ENCODE measurements at regions not wholly inside any gene's neighbourhood (a gene's known extent, or its start where the extent isn't known, plus 50 kb on each side); places are given as distances from the start of the nearest gene placed in this dataset.

DNA sequence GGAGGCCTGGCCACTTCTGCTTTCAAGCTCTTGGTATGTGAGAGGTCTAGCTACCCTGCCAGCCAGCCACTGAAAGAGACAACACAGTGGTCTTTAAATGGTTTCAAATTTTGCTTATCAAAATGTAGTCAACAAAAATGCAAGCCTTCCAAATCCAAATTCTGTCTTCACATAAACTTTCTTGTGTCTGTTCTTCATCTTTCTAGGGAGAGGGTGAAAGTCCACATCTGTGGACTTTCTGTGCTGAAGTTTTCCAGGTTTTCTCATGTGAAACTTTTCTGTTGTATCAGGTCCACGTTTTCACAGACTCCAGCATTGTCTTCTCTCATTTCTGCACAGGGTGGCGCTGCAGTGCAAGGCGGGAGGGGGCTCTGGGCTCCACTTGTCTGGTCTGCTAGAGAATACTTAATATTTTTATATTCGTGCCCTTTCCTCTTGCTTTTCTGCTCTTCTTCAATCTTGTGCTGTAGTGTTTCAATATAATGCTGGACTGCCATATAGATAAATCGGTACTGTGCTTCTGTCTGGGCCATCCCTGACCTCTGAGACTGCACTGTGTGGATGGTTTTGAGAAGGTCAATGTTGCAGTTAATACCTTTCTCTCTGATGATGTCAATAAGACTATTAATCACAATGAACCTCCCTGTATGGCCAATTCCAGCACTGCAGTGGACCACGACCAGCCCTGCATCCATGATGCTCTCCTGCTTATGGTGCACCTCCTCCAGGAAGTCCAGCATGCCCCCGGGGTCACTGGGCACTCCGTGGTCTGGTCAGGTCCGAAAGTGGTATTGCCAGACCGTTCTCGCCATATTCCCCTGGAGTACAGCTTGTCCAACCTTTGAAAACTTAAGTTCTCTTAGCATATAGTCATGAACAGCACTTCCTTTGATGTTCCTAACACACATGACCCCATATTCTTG is 161.6 kb upstream of the TNFAIP3 start:
- Histone ChIP-seq H2AFZ (ENCODE audit: control insufficient read depth, low read depth, low read length) (peak overlapping the region; percentile 62), H3K4me2 (ENCODE audit: control insufficient read depth, insufficient read depth) (peak overlapping the region; percentile 61), H3K27me3 (replicated peaks in 1 of 2; ENCODE audit: control insufficient read depth in 2 of 2, insufficient read depth in 2 of 2, low read length in 1 of 2) (no peaks in the 10 kb centered on the region), H3K4me1 (ENCODE audit: control insufficient read depth, insufficient read depth, low read length) (peaks cover 39% of the 10 kb centered on the region), H3K36me3 (ENCODE audit: control insufficient read depth in 2 of 2, insufficient read depth in 2 of 2, low read length in 1 of 2) (no peaks in the 10 kb centered on the region), H3K4me3 (peak overlapping the region; percentile 49; the same call in 1 of the 2 replicates), H3K9ac (ENCODE audit: control insufficient read depth, insufficient read depth, low read length) (no peak overlapping the region), H4K20me1 (ENCODE audit: control insufficient read depth, insufficient read depth) (no peaks in the 10 kb centered on the region), H3K27ac (ENCODE audit: control insufficient read depth, insufficient read depth) (0 out of 2 replicates have a peak overlapping the region, but pooled peaks have one; percentile 28), H3K9me3 (replicated peaks; ENCODE audit: control insufficient read depth, insufficient read depth, low read length) (peaks cover under 1% of the 10 kb centered on the region; the same call in 2 of the 3 replicates), H3K79me2 (ENCODE audit: control insufficient read depth, insufficient read depth, low read length) (peaks cover 12% of the 10 kb centered on the region)
- ATAC-seq, result peak; percentile 67
- ChIA-PET POLR2A (interaction anchor here (1.0 to 1.6 kb wide), 4 partner anchors 54 to 234 kb away, joined by 3 to 4 read pairs (median 4); partner anchors contain the start of gene TNFAIP3), RAD21 (ENCODE audit: unreplicated experiment) (interaction anchor here (0.6 to 4.0 kb wide), 53 partner anchors 10 to 628 kb away, joined by 3 to 127 read pairs (median 4); partner anchors contain the start of gene TNFAIP3), SMC1A (ENCODE audit: uncharacterized antibody, unreplicated experiment) (interaction anchor here (0.6 to 4.0 kb wide), 67 partner anchors 8 to 628 kb away, joined by 3 to 101 read pairs (median 4); partner anchors contain the start of gene TNFAIP3), CTCF (interaction anchor here (0.8 to 4.0 kb wide), 59 partner anchors 8 to 629 kb away, joined by 3 to 174 read pairs (median 4); partner anchors contain the start of gene TNFAIP3)
- in situ Hi-C loops (cut with MboI), result loop anchor here (5.0 to 10.0 kb wide), 4 partner anchors 97 to 299 kb away; partner anchors contain the start of gene TNFAIP3
- no peak for DNase-seq (ENCODE audit: low read depth, low spot score)
- WGBS (ENCODE audit: insufficient coverage, insufficient replicate concordance, low lambda C conversion rate, missing lambda C conversion rate), result 44% methylated on average over 11 of the region's 11 CpGs
- BruUV-seq (replicated peaks), result no TSS peak
- peak; percentile 35 for FAIRE-seq
- intact Hi-C loops (cut with micrococcal nuclease; ENCODE audit: unreplicated experiment), result loop anchor here (1.0 to 5.0 kb wide), 5 partner anchors 45 to 403 kb away; no protein-coding TSS in a partner anchor
- TF ChIP-seq NR2F1 (conservative IDR thresholded peaks at IDR 0.05), result 0 out of 2 replicates have a peak, but pooled peaks have one; percentile 37
- TF ChIP-seq ZNF384 (IDR thresholded peaks at IDR 0.05; ENCODE audit: borderline replicate concordance, low read depth, low read length), result no peak
- TF ChIP-seq MEF2B (IDR thresholded peaks at IDR 0.05; ENCODE audit: partially characterized antibody, poor library complexity, severe bottlenecking), result no peak
- TF ChIP-seq, protein P1, sequence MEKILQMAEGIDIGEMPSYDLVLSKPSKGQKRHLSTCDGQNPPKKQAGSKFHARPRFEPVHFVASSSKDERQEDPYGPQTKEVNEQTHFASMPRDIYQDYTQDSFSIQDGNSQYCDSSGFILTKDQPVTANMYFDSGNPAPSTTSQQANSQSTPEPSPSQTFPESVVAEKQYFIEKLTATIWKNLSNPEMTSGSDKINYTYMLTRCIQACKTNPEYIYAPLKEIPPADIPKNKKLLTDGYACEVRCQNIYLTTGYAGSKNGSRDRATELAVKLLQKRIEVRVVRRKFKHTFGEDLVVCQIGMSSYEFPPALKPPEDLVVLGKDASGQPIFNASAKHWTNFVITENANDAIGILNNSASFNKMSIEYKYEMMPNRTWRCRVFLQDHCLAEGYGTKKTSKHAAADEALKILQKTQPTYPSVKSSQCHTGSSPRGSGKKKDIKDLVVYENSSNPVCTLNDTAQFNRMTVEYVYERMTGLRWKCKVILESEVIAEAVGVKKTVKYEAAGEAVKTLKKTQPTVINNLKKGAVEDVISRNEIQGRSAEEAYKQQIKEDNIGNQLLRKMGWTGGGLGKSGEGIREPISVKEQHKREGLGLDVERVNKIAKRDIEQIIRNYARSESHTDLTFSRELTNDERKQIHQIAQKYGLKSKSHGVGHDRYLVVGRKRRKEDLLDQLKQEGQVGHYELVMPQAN (conservative IDR thresholded peaks at IDR 0.05), result peak; percentile 50; the same call in 1 of the 2 replicates
- TF ChIP-seq SREBF2 (IDR thresholded peaks at IDR 0.05; ENCODE audit: low read length), result no peak
- TF ChIP-seq IKZF2 (IDR thresholded peaks at IDR 0.05), result no peak
- TF ChIP-seq SPI1 (IDR thresholded peaks at IDR 0.05; ENCODE audit: borderline replicate concordance, insufficient read depth, low read depth, low read length), result peak; percentile 41; the same call in 1 of the 2 replicates
- TF ChIP-seq TARDBP (IDR thresholded peaks at IDR 0.05; ENCODE audit: borderline replicate concordance), result no peak
- 0 out of 2 replicates have a peak, but pooled peaks have one; percentile 25 for TF ChIP-seq MEF2A (IDR thresholded peaks at IDR 0.05; ENCODE audit: insufficient read depth, low read depth, low read length)
- TF ChIP-seq, protein P2, sequence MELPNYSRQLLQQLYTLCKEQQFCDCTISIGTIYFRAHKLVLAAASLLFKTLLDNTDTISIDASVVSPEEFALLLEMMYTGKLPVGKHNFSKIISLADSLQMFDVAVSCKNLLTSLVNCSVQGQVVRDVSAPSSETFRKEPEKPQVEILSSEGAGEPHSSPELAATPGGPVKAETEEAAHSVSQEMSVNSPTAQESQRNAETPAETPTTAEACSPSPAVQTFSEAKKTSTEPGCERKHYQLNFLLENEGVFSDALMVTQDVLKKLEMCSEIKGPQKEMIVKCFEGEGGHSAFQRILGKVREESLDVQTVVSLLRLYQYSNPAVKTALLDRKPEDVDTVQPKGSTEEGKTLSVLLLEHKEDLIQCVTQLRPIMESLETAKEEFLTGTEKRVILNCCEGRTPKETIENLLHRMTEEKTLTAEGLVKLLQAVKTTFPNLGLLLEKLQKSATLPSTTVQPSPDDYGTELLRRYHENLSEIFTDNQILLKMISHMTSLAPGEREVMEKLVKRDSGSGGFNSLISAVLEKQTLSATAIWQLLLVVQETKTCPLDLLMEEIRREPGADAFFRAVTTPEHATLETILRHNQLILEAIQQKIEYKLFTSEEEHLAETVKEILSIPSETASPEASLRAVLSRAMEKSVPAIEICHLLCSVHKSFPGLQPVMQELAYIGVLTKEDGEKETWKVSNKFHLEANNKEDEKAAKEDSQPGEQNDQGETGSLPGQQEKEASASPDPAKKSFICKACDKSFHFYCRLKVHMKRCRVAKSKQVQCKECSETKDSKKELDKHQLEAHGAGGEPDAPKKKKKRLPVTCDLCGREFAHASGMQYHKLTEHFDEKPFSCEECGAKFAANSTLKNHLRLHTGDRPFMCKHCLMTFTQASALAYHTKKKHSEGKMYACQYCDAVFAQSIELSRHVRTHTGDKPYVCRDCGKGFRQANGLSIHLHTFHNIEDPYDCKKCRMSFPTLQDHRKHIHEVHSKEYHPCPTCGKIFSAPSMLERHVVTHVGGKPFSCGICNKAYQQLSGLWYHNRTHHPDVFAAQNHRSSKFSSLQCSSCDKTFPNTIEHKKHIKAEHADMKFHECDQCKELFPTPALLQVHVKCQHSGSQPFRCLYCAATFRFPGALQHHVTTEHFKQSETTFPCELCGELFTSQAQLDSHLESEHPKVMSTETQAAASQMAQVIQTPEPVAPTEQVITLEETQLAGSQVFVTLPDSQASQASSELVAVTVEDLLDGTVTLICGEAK (IDR thresholded peaks at IDR 0.05; ENCODE audit: borderline replicate concordance), result no peak
- TF ChIP-seq, protein P3, sequence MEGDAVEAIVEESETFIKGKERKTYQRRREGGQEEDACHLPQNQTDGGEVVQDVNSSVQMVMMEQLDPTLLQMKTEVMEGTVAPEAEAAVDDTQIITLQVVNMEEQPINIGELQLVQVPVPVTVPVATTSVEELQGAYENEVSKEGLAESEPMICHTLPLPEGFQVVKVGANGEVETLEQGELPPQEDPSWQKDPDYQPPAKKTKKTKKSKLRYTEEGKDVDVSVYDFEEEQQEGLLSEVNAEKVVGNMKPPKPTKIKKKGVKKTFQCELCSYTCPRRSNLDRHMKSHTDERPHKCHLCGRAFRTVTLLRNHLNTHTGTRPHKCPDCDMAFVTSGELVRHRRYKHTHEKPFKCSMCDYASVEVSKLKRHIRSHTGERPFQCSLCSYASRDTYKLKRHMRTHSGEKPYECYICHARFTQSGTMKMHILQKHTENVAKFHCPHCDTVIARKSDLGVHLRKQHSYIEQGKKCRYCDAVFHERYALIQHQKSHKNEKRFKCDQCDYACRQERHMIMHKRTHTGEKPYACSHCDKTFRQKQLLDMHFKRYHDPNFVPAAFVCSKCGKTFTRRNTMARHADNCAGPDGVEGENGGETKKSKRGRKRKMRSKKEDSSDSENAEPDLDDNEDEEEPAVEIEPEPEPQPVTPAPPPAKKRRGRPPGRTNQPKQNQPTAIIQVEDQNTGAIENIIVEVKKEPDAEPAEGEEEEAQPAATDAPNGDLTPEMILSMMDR (IDR thresholded peaks at IDR 0.05 in 2 of 3, conservative IDR thresholded peaks at IDR 0.05 in 1 of 3; ENCODE audit: control insufficient read depth in 2 of 3, extremely low read depth in 1 of 3, insufficient read depth in 1 of 3, low read depth in 3 of 3, low read length in 3 of 3), result peak; percentile 84 to 93 (median 91); a peak in 5 of 6 replicates
- TF ChIP-seq HCFC1 (IDR thresholded peaks at IDR 0.05; ENCODE audit: low read length), result peak; percentile 40; the same call in 1 of the 2 replicates
- TF ChIP-seq RAD21 (IDR thresholded peaks at IDR 0.05; ENCODE audit: insufficient read depth, low read depth, low read length), result peak; percentile 99
